Spinal cord (tissue), 9 donors: ENCODE measurements at regions not wholly inside any gene's neighbourhood (a gene's known extent, or its start where the extent isn't known, plus 50 kb on each side); places are given as distances from the start of the nearest gene placed in this dataset.

ENCODE experiments used
- DNase-seq, 6 donors: peaks; one replicate each; pipeline versions ENCODE4 v3.0.0 to v3.0.0-alpha.2; 2013 to 2015; ENCODE audit warnings: low spot score in 6 of 6, low read depth in 4 of 6
- H3K27ac ChIP-seq: one replicate; pipeline ENCODE4 v1.5.1; 2013; ENCODE audit warnings: low read depth, low read length, control low read depth
- H3K27me3 ChIP-seq: one replicate; pipeline ENCODE4 v1.6.1; 2013; ENCODE audit warnings: low read length; ENCODE audit not compliant: control insufficient read depth, insufficient read depth
- H3K36me3 ChIP-seq: one replicate; pipeline ENCODE4 v1.6.1; 2013; ENCODE audit warnings: low read length; ENCODE audit not compliant: control insufficient read depth, insufficient read depth
- H3K4me1 ChIP-seq: one replicate; pipeline ENCODE4 v1.6.1; 2013; ENCODE audit warnings: low read length; ENCODE audit not compliant: control insufficient read depth, insufficient read depth
- H3K4me3 ChIP-seq: one replicate; pipeline ENCODE4 v1.5.1; 2013; ENCODE audit warnings: low read depth, low read length, control low read depth
- H3K9me3 ChIP-seq: one replicate; pipeline ENCODE4 v1.6.1; 2013; ENCODE audit warnings: low read length; ENCODE audit not compliant: control insufficient read depth, insufficient read depth
- WGBS: methylation state at CpG from one replicate; pipeline ENCODE4 v1.1.5; 2013; ENCODE audit warnings: missing lambda C conversion rate; ENCODE audit not compliant: insufficient coverage; 5-methylcytosine and 5-hydroxymethylcytosine counted together
- donor health status: healthy.

- no peak for DNase-seq
- no peaks in the 10 kb centered on the region for H3K9me3 ChIP-seq
- H3K27ac ChIP-seq, result no peak overlapping the region
- no peaks in the 10 kb centered on the region for H3K4me1 ChIP-seq
- no peak overlapping the region for H3K4me3 ChIP-seq
- H3K27me3 ChIP-seq, result no peaks in the 10 kb centered on the region
- no peaks in the 10 kb centered on the region for H3K36me3 ChIP-seq
- no CpG with 5 or more reads among the region's 3 CpGs for WGBS
These were observed 281.7 kb upstream of the GK2 start for GRCh38 chr4:79689740-79690139.

DNA sequence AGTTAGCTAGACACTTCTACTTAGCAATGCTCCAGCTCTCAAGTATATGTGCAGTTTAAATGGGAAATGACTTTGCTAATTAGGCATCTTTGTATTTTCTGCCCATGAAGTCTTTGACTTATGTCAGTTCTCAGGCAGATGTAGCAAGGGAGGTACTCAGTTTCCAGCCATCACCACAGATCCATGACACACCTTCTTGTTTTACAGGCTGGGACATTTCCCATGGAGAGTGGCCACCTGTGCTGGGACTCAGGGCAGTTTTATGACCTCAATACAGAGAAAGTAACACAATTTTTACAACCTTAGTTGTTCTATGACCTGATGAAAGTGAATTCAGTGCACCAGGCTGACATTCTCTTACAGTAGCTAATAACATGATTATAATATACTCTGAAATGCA lies 280.7 kb upstream of the GK2 start:
- peak in 1 of 6 donors; percentile 32 for DNase-seq
- Histone ChIP-seq H3K4me3 (no peak overlapping the region), H3K36me3 (no peaks in the 10 kb centered on the region), H3K27ac (no peak overlapping the region), H3K27me3 (no peaks in the 10 kb centered on the region), H3K4me1 (no peaks in the 10 kb centered on the region), H3K9me3 (no peaks in the 10 kb centered on the region)

DNA sequence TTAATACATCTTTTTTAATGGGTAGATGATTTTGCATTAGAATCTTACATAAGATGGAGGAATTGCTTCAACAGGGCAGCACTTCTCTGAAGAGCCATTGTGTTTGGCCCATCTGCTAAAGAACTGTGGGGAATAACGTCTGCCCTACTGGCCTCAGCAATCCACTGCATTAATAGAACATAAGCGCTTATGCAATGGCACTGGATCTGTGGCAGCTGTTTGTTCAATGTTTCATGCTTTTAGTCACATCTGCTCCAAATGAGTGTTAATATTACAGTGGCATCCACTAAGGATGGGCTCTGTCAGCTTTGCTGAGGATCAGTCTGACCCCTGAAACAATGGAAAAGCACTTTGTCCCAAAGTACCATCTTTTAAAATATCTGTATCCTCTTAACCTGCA lies 279.0 kb upstream of the GK2 start:
- H3K27me3 ChIP-seq, result no peaks in the 10 kb centered on the region
- peak in 2 of 6 donors; percentile 22 to 63 for DNase-seq
- no peaks in the 10 kb centered on the region for H3K36me3 ChIP-seq
- H3K4me3 ChIP-seq, result no peak overlapping the region
- no peaks in the 10 kb centered on the region for H3K9me3 ChIP-seq
- no peaks in the 10 kb centered on the region for H3K4me1 ChIP-seq
- H3K27ac ChIP-seq, result no peak overlapping the region
- 20% methylated on average over 1 of the region's 2 CpGs for WGBS

DNA sequence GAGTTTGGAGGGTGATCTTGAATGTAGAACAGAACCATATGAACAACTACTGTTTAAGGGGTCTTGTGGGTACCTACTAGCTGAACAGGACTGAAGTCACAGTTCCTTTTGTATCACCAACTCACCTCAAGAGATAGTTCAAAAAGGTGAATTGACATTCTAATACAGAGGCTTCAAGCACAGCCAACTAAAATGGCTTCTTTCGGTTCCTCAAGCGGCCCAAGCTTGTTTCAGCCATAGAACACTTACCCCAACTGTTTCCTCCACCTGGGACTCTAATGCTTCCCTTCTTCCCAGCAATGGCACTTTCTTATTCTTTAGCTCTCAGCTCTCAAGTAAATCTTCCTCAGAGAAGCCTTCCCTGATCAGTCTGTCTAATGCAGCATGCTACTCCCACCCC lies 277.5 kb upstream of the GK2 start:
- no peak for DNase-seq
- WGBS, result 97% methylated on average over 2 of the region's 2 CpGs
- Histone ChIP-seq H3K27me3 (no peaks in the 10 kb centered on the region), H3K27ac (no peak overlapping the region), H3K9me3 (no peaks in the 10 kb centered on the region), H3K4me3 (no peak overlapping the region), H3K36me3 (no peaks in the 10 kb centered on the region), H3K4me1 (no peaks in the 10 kb centered on the region)

DNA sequence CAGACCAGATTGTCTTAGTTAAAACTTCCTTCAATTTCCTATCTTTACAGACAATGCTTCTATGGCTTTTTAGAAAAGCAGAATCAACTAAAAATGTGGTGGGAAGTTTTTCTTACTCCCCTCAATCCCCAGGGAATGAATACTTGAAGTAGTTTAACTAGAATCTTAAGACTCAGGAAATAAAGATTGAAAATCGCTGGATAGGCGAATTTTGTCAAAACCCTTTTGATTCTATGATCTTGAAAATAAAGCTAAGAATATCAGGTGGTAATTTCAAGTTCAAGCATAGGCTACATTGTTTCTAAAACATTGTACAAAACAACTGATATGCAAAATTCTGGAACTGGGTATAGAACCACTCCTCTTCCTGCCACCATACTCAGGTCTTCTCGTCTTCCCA lies 276.5 kb upstream of the GK2 start:
- H3K27ac ChIP-seq, result no peak overlapping the region
- H3K4me3 ChIP-seq, result no peak overlapping the region
- no peak for DNase-seq
- H3K36me3 ChIP-seq, result no peaks in the 10 kb centered on the region
- no CpG with 5 or more reads among the region's 3 CpGs for WGBS
- H3K27me3 ChIP-seq, result no peaks in the 10 kb centered on the region
- no peaks in the 10 kb centered on the region for H3K4me1 ChIP-seq
- H3K9me3 ChIP-seq, result no peaks in the 10 kb centered on the region

DNA sequence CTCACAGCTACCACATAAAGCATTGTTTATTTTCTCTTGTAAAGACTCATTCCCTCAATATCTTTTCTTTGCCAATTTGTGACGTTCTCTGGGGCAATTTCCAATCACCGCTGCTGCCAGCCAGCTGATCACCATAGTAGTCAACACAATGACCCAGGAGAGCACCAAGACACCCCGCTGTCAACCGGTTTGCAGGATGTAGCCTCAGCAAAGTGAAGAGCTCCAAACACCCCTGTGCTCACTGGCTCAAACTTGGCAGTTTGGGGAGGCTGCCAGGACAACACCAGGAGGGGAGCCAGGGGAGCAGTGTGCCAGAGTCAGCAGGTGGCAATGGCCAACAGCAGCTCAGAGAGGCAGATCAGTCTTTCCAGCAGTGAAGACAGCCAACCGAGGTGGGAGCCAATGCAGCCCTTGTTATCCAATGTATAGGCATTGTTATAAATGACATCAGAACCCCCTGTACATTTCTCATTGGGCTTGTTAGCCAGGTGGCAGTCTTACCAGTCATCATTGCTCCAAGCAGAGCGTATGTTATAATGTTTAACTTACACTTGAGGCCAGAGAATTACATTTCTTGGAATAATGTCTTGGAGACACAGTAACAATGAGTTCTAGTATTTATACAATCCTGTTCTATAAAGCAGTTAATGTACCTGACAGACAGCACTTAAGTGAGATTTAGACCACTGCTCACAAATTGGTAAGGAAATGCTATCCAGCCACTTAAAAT lies 274.9 kb upstream of the GK2 start:
- no peaks in the 10 kb centered on the region for H3K9me3 ChIP-seq
- WGBS, result 23% methylated on average over 4 of the region's 6 CpGs
- no peak overlapping the region for H3K4me3 ChIP-seq
- no peaks in the 10 kb centered on the region for H3K27me3 ChIP-seq
- DNase-seq, result peak; percentile 33 to 90 (median 53)
- H3K27ac ChIP-seq, result no peak overlapping the region
- H3K36me3 ChIP-seq, result no peaks in the 10 kb centered on the region
- no peaks in the 10 kb centered on the region for H3K4me1 ChIP-seq

- no peak overlapping the region for H3K4me3 ChIP-seq
- WGBS, result 75% methylated on average over 1 of the region's 4 CpGs
- H3K36me3 ChIP-seq, result no peaks in the 10 kb centered on the region
- no peaks in the 10 kb centered on the region for H3K9me3 ChIP-seq
- no peak for DNase-seq
- no peak overlapping the region for H3K27ac ChIP-seq
- no peaks in the 10 kb centered on the region for H3K4me1 ChIP-seq
- no peaks in the 10 kb centered on the region for H3K27me3 ChIP-seq
These were observed 274.1 kb upstream of the GK2 start for GRCh38 chr4:79682161-79682560.

DNA sequence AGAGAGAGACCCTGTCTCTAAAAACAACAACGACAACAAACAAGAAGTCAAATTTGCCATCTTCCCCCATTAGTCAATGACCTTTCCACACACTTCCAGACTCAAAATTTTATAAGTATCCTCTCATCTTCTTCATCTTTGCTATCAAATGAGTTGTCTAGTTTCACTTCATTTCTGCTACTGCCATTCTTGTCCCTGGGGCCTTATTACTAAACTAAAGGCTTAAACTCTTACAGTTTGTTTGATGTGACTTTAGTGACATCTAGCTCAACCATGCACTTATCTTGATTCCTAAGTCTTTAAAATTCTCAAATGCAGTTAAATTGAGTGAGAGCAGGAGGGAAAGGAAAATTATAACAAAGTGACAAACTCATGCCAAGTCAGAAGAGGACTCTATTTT lies 271.8 kb upstream of the GK2 start:
- no peak for DNase-seq
- no peak overlapping the region for H3K4me3 ChIP-seq
- no peaks in the 10 kb centered on the region for H3K36me3 ChIP-seq
- 100% methylated on average over 1 of the region's 1 CpG for WGBS
- H3K9me3 ChIP-seq, result no peaks in the 10 kb centered on the region
- H3K27ac ChIP-seq, result no peak overlapping the region
- no peaks in the 10 kb centered on the region for H3K4me1 ChIP-seq
- H3K27me3 ChIP-seq, result no peaks in the 10 kb centered on the region

GRCh38 chr4:79678472-79679202 lies 270.6 kb upstream of the GK2 start:
- no CpG with 5 or more reads among the region's 4 CpGs for WGBS
- Histone ChIP-seq H3K4me3 (no peak overlapping the region), H3K36me3 (no peaks in the 10 kb centered on the region), H3K27me3 (no peaks in the 10 kb centered on the region), H3K27ac (no peak overlapping the region), H3K9me3 (no peaks in the 10 kb centered on the region), H3K4me1 (no peaks in the 10 kb centered on the region)
- DNase-seq, result peak in 1 of 6 donors; percentile 46

DNA sequence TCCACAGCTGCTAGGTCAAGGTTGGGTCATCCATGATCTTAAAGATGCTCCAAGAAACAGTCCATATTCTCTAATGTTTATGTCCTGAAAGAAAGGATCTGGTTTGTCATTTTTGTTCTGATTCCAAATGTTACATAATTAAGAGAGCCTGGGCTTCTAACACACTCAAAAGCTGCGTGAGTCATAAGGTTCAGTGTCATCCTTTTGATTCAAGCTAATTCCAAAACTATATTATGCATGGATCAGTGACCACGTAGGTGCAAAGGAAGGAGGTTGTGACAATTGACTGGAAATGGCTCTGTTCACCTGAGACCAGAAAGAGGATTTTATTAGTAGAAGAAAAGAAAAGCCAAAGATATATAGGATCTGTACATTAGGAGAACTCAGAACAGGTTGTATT lies 268.7 kb upstream of the GK2 start:
- H3K27ac ChIP-seq, result no peak overlapping the region
- no peaks in the 10 kb centered on the region for H3K27me3 ChIP-seq
- no peaks in the 10 kb centered on the region for H3K9me3 ChIP-seq
- no peaks in the 10 kb centered on the region for H3K4me1 ChIP-seq
- no peak overlapping the region for H3K4me3 ChIP-seq
- H3K36me3 ChIP-seq, result no peaks in the 10 kb centered on the region
- DNase-seq, result no peak
- no CpG with 5 or more reads among the region's 2 CpGs for WGBS
